Caco-2 (cell line): ENCODE measurements at regions not wholly inside any gene's neighbourhood (a gene's known extent, or its start where the extent isn't known, plus 50 kb on each side); places are given as distances from the start of the nearest gene placed in this dataset.

Experiments
- BruUV-seq: library from RNA; stranded (reverse); fragments of 400-500 nt; replicated peaks from 2 replicates; lab custom pipeline; 2021; lab: Mats Ljungman, UMichigan
- CTCF ChIA-PET: fragments of 300-600 bp; sonication (Branson Sonifier 250); formaldehyde crosslinking; loops from one replicate; lab custom pipeline; 2022; ENCODE audit warnings: antibody characterized with exemption; lab: Charles Lee
- POLR2A ChIA-PET: fragments of 300-600 bp; sonication (Branson Sonifier 250); formaldehyde crosslinking; loops from one replicate; lab custom pipeline; 2022; ENCODE audit warnings: antibody characterized with exemption; lab: Charles Lee
- DNase-seq, 2 experiments: peaks; one replicate each; pipeline versions ENCODE4 v3.0.0 to v3.0.0-alpha.2; 2020 to 2022
- H3K27me3 ChIP-seq: replicated peaks from 2 replicates; pipeline ENCODE4 v1.6.0; 2011; ENCODE audit warnings: low read length; ENCODE audit not compliant: control insufficient read depth, insufficient read depth
- H3K36me3 ChIP-seq: 2 replicates; pipeline ENCODE4 v1.5.1; 2011; ENCODE audit warnings: low read length; ENCODE audit not compliant: control insufficient read depth, insufficient read depth
- H3K4me1 ChIP-seq: fragments of 250-450 bp; sonication (Bioruptor Pico); 2 replicates; pipeline ENCODE4 v1.5.1; 2020; ENCODE audit warnings: mild to moderate bottlenecking
- H3K4me3 ChIP-seq: 2 replicates; pipeline ENCODE4 v1.5.1; 2011; ENCODE audit warnings: low read depth, mild to moderate bottlenecking, control low read depth, low read length
- H3K9me3 ChIP-seq: fragments of 250-450 bp; sonication (Bioruptor Pico); 2 replicates; pipeline ENCODE4 v1.5.1; 2020; ENCODE audit warnings: mild to moderate bottlenecking, moderate library complexity
- H3K27ac Mint-ChIP-seq: one replicate; pipeline ENCODE4 v1.8.0; 2022; ENCODE audit warnings: mixed read lengths; ENCODE audit not compliant: unreplicated experiment
- H3K27me3 Mint-ChIP-seq: one replicate; pipeline ENCODE4 v1.8.0; 2022; ENCODE audit warnings: mixed read lengths; ENCODE audit not compliant: insufficient read depth, unreplicated experiment
- H3K36me3 Mint-ChIP-seq: one replicate; pipeline ENCODE4 v1.8.0; 2022; ENCODE audit warnings: mild to moderate bottlenecking, mixed read lengths; ENCODE audit not compliant: insufficient read depth, unreplicated experiment
- H3K4me1 Mint-ChIP-seq: one replicate; pipeline ENCODE4 v1.8.0; 2022; ENCODE audit warnings: low read depth, mixed read lengths; ENCODE audit not compliant: unreplicated experiment
- H3K4me3 Mint-ChIP-seq: one replicate; pipeline ENCODE4 v1.8.0; 2022; ENCODE audit warnings: mild to moderate bottlenecking, moderate library complexity, mixed read lengths; ENCODE audit not compliant: unreplicated experiment
- H3K9me3 Mint-ChIP-seq: one replicate; pipeline ENCODE4 v1.8.0; 2022; ENCODE audit warnings: mixed read lengths; ENCODE audit not compliant: unreplicated experiment
- intact Hi-C: fragments of 100-400 bp; cut with micrococcal nuclease; formaldehyde crosslinking; loops from one replicate; pipeline ENCODE4 v1.10.0; 2022; ENCODE audit not compliant: unreplicated experiment
- TF ChIP-seq, protein P1 (sequence below), 2 experiments: fragments of 200-600 bp in 1 of 2; IDR thresholded peaks; 1 replicate in 1 of 2; 2 replicates in 1 of 2; pipeline versions ENCODE4 v1.5.1 to v1.8.0; 2011 to 2022; ENCODE audit warnings: antibody characterized with exemption in 1 of 2, control low read depth in 1 of 2, inconsistent platforms in 1 of 2, low read depth in 1 of 2, low read length in 1 of 2, mild to moderate bottlenecking in 1 of 2, moderate library complexity in 1 of 2; ENCODE audit not compliant: insufficient read depth in 1 of 2, severe bottlenecking in 1 of 2, unreplicated experiment in 1 of 2

GRCh38 chr6:51509597-51509996, 577.8 kb downstream of the PKHD1 start:
- Mint-ChIP-seq H3K36me3 (no peaks in the 10 kb centered on the region), H3K9me3 (no peaks in the 10 kb centered on the region), H3K4me3 (no peak overlapping the region), H3K27ac (no peak overlapping the region), H3K27me3 (no peaks in the 10 kb centered on the region), H3K4me1 (peaks cover 7% of the 10 kb centered on the region)
- BruUV-seq = no TSS peak
- H3K9me3 ChIP-seq = no peaks in the 10 kb centered on the region
- intact Hi-C loops = no loop called here
- no peaks in the 10 kb centered on the region for H3K36me3 ChIP-seq
- POLR2A ChIA-PET = no interaction called here
- DNase-seq = no peak
- CTCF ChIA-PET = no interaction called here
- TF ChIP-seq, protein P1, sequence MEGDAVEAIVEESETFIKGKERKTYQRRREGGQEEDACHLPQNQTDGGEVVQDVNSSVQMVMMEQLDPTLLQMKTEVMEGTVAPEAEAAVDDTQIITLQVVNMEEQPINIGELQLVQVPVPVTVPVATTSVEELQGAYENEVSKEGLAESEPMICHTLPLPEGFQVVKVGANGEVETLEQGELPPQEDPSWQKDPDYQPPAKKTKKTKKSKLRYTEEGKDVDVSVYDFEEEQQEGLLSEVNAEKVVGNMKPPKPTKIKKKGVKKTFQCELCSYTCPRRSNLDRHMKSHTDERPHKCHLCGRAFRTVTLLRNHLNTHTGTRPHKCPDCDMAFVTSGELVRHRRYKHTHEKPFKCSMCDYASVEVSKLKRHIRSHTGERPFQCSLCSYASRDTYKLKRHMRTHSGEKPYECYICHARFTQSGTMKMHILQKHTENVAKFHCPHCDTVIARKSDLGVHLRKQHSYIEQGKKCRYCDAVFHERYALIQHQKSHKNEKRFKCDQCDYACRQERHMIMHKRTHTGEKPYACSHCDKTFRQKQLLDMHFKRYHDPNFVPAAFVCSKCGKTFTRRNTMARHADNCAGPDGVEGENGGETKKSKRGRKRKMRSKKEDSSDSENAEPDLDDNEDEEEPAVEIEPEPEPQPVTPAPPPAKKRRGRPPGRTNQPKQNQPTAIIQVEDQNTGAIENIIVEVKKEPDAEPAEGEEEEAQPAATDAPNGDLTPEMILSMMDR (IDR thresholded peaks at IDR 0.05; ENCODE audit: insufficient read depth in 1 of 2, low read depth in 1 of 2, low read length in 1 of 2, severe bottlenecking in 1 of 2, unreplicated experiment in 1 of 2) = no peak
- no peaks in the 10 kb centered on the region for H3K27me3 ChIP-seq
- 0 out of 2 replicates have a peak, but pooled peaks cover 6% of the 10 kb centered on the region for H3K4me1 ChIP-seq
- H3K4me3 ChIP-seq = no peak overlapping the region

DNA sequence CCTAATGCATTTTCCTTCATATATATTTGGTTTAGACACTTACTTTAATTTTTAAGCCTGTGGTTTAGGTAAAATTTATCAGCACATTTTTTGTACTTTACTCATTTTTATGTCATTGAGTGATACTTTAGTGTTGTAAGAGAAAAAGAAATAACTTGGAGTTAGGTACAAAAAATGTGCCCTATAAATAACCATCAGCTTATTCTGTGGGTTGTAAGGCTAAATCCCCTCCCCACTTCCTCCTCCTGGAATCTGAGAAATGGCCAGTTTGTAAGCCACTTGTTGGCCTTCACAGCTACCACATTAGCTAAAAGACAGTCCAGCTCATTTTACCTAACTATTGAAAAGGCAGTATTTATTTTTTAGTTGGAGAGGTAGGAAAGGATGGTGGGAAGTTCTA, 576.3 kb downstream of the PKHD1 start:
- ChIA-PET CTCF (interaction anchor here (0.6 kb wide), 1 partner anchor 39 kb away, joined by 4 read pairs; no protein-coding TSS in a partner anchor), POLR2A (no interaction called here)
- Histone ChIP-seq H3K36me3 (no peaks in the 10 kb centered on the region), H3K9me3 (no peaks in the 10 kb centered on the region), H3K4me1 (0 out of 2 replicates have a peak, but pooled peaks cover 7% of the 10 kb centered on the region), H3K27me3 (no peaks in the 10 kb centered on the region), H3K4me3 (no peak overlapping the region)
- H3K4me3 Mint-ChIP-seq = no peak overlapping the region
- no peaks in the 10 kb centered on the region for H3K36me3 Mint-ChIP-seq
- TF ChIP-seq, protein P1 (IDR thresholded peaks at IDR 0.05; ENCODE audit: insufficient read depth in 1 of 2, low read depth in 1 of 2, low read length in 1 of 2, severe bottlenecking in 1 of 2, unreplicated experiment in 1 of 2) = no peak
- H3K4me1 Mint-ChIP-seq = peaks cover 7% of the 10 kb centered on the region
- H3K9me3 Mint-ChIP-seq = no peaks in the 10 kb centered on the region
- DNase-seq = no peak
- peaks cover 3% of the 10 kb centered on the region for H3K27me3 Mint-ChIP-seq
- intact Hi-C loops = no loop called here
- no TSS peak for BruUV-seq
- no peak overlapping the region for H3K27ac Mint-ChIP-seq

DNA sequence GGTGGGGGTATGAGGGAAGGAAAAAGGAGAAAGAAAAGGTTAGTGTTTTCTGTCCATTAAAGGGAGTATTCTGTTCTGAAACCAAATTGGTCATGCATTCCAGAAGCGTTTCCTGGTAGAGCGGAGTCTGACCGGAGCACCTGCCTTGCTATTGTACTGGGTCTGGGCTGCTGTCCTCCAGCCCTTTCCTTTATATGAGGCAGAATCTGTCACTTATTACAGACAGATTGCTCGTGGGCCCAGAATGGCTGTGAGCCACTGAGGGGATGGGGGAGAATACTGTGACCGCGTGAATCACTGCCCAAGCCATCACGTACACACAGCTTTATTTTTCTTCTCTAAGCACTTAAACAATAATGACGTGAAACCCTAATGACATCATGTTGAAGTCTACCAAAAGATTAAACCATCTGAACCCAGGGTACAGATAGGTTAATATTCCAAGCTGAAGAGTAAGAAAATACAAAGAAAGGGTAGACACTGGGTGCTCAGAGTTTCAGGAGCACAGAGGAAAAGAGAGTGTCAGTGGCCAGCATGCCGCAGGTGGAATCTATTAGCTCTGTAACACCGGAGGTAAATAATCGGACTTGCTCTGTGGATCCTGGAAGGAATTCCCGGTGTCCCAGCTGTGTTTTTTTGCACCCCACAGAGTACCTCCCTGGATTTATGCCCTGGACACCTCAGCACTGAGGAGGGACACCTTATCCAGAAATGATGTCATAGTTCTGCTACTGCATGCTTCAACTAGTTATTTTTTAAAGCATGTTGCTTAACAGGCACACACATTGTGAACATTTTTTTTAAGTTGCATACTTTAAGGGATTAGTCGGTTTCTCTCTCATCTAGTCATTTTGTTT, 573.3 kb downstream of the PKHD1 start:
- TF ChIP-seq, protein P1 (IDR thresholded peaks at IDR 0.05; ENCODE audit: insufficient read depth in 1 of 2, low read depth in 1 of 2, low read length in 1 of 2, severe bottlenecking in 1 of 2, unreplicated experiment in 1 of 2) = no peak
- ChIA-PET CTCF (no interaction called here), POLR2A (no interaction called here)
- DNase-seq = no peak
- intact Hi-C loops = no loop called here
- Mint-ChIP-seq H3K9me3 (no peaks in the 10 kb centered on the region), H3K4me3 (no peak overlapping the region), H3K27ac (no peak overlapping the region), H3K4me1 (peaks cover 7% of the 10 kb centered on the region), H3K36me3 (no peaks in the 10 kb centered on the region), H3K27me3 (peaks cover 10% of the 10 kb centered on the region)
- 0 out of 2 replicates have a peak, but pooled peaks cover 7% of the 10 kb centered on the region for H3K4me1 ChIP-seq
- no peak overlapping the region for H3K4me3 ChIP-seq
- H3K27me3 ChIP-seq = no peaks in the 10 kb centered on the region
- H3K36me3 ChIP-seq = no peaks in the 10 kb centered on the region
- no TSS peak for BruUV-seq
- no peaks in the 10 kb centered on the region for H3K9me3 ChIP-seq
